ENCODE measurements at regions not wholly inside any gene's neighbourhood (a gene's known extent, or its start where the extent isn't known, plus 50 kb on each side); places are given as distances from the start of the nearest gene placed in this dataset.

DNA sequence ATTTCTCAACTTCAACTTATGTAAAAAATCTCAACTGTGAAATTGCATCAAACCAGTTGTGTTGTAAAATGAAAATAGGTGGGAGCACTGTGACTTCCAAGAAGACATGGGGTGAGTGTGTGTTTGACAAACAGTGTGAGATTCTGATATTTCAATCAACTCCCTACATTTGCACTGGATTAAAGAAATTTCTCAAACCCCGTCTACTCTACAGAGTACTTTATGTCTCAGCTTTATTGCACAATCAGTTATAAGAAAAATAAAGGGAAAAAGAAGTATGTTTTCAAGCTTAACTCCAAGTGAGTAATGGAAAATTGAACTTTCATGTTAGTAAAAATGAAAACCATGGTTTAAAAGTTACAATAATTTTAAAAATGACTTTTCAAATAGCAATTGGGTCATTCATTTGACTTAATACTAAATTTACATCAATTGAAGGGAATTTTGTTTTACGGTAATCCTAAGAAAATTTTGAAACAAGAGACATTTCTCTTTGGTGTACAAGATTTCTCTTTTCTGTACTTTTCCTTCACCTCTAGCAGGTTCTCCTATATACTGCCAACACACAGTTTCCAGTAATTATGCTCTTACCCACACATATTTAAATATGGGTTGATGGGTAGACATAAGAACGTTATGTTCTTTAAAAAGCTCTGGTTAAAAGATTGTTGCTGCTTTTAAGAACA lies 80.3 kb downstream of the CDO1 start:
- no TSS peak for BruUV-seq (replicated peaks)
- no peak overlapping the region for H3K9ac ChIP-seq (ENCODE audit: insufficient read depth in 1 of 2, low read depth in 2 of 2, low read length in 2 of 2)
- no peaks in the 10 kb centered on the region for H3K79me2 ChIP-seq (ENCODE audit: control insufficient read depth, insufficient read depth, low read length)
- WGBS (ENCODE audit: insufficient coverage, low coverage, missing lambda C conversion rate): 0% methylated on average over 3 of the region's 3 CpGs
- no peaks in the 10 kb centered on the region for H3K9me1 ChIP-seq (ENCODE audit: control insufficient read depth, insufficient read depth, low read length)
- DNase-seq (ENCODE audit: extremely low read depth in 1 of 4, low spot score in 3 of 4) (no peak), FAIRE-seq (no peak), ATAC-seq (no peak)
- H3K4me3 ChIP-seq: no peak overlapping the region
- no peaks in the 10 kb centered on the region for H3K9me3 ChIP-seq (replicated peaks; ENCODE audit: control insufficient read depth, insufficient read depth, low read depth, low read length)
- H3K27ac ChIP-seq (ENCODE audit: extremely low read depth, low read depth, low read length): no peak overlapping the region
- POLR2A ChIA-PET: no interaction called here
- TF ChIP-seq YBX1 (IDR thresholded peaks at IDR 0.05): no peak
- TF ChIP-seq, protein P1, sequence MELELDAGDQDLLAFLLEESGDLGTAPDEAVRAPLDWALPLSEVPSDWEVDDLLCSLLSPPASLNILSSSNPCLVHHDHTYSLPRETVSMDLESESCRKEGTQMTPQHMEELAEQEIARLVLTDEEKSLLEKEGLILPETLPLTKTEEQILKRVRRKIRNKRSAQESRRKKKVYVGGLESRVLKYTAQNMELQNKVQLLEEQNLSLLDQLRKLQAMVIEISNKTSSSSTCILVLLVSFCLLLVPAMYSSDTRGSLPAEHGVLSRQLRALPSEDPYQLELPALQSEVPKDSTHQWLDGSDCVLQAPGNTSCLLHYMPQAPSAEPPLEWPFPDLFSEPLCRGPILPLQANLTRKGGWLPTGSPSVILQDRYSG (tag; conservative IDR thresholded peaks at IDR 0.05; ENCODE audit: low read depth): no peak
- no peak for TF ChIP-seq POLR2AphosphoS2 (IDR thresholded peaks at IDR 0.05; ENCODE audit: low read length)
- TF ChIP-seq SREBF2 (CRISPR knock-in tag; IDR thresholded peaks at IDR 0.05): no peak
- no peak for TF ChIP-seq SAFB (IDR thresholded peaks at IDR 0.05; ENCODE audit: borderline replicate concordance, low read depth, low read length)
- peak; percentile 65 for TF ChIP-seq CEBPB (tag; IDR thresholded peaks at IDR 0.05)
- TF ChIP-seq ZNF24 (IDR thresholded peaks at IDR 0.05): no peak
- TF ChIP-seq SAFB2 (IDR thresholded peaks at IDR 0.05; ENCODE audit: borderline replicate concordance, low read depth, low read length, severe bottlenecking): no peak
- TF ChIP-seq, protein P2, sequence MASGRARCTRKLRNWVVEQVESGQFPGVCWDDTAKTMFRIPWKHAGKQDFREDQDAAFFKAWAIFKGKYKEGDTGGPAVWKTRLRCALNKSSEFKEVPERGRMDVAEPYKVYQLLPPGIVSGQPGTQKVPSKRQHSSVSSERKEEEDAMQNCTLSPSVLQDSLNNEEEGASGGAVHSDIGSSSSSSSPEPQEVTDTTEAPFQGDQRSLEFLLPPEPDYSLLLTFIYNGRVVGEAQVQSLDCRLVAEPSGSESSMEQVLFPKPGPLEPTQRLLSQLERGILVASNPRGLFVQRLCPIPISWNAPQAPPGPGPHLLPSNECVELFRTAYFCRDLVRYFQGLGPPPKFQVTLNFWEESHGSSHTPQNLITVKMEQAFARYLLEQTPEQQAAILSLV (tag; IDR thresholded peaks at IDR 0.05): no peak
- TF ChIP-seq SMC3 (conservative IDR thresholded peaks at IDR 0.05; ENCODE audit: insufficient read depth, low read depth, low read length): no peak
- no peak for TF ChIP-seq PTBP1 (IDR thresholded peaks at IDR 0.05; ENCODE audit: low read depth, low read length)
- no peak for TF ChIP-seq TCF7 (IDR thresholded peaks at IDR 0.05; ENCODE audit: borderline replicate concordance)
- TF ChIP-seq, protein P3, sequence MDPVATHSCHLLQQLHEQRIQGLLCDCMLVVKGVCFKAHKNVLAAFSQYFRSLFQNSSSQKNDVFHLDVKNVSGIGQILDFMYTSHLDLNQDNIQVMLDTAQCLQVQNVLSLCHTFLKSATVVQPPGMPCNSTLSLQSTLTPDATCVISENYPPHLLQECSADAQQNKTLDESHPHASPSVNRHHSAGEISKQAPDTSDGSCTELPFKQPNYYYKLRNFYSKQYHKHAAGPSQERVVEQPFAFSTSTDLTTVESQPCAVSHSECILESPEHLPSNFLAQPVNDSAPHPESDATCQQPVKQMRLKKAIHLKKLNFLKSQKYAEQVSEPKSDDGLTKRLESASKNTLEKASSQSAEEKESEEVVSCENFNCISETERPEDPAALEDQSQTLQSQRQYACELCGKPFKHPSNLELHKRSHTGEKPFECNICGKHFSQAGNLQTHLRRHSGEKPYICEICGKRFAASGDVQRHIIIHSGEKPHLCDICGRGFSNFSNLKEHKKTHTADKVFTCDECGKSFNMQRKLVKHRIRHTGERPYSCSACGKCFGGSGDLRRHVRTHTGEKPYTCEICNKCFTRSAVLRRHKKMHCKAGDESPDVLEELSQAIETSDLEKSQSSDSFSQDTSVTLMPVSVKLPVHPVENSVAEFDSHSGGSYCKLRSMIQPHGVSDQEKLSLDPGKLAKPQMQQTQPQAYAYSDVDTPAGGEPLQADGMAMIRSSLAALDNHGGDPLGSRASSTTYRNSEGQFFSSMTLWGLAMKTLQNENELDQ (CRISPR knock-in tag; IDR thresholded peaks at IDR 0.05; ENCODE audit: borderline replicate concordance): no peak
- no peak for TF ChIP-seq CEBPG (CRISPR knock-in tag; IDR thresholded peaks at IDR 0.05)
- peak; percentile 12 to 68; a peak in 1 of 4 replicates for TF ChIP-seq CEBPG (tag; conservative IDR thresholded peaks at IDR 0.05 in 1 of 2, IDR thresholded peaks at IDR 0.05 in 1 of 2)
- TF ChIP-seq RCOR1 (IDR thresholded peaks at IDR 0.05; ENCODE audit: borderline replicate concordance in 1 of 2, low read depth in 2 of 2, low read length in 2 of 2): no peak
- TF ChIP-seq TARDBP (IDR thresholded peaks at IDR 0.05): no peak
- TF ChIP-seq, protein P4, sequence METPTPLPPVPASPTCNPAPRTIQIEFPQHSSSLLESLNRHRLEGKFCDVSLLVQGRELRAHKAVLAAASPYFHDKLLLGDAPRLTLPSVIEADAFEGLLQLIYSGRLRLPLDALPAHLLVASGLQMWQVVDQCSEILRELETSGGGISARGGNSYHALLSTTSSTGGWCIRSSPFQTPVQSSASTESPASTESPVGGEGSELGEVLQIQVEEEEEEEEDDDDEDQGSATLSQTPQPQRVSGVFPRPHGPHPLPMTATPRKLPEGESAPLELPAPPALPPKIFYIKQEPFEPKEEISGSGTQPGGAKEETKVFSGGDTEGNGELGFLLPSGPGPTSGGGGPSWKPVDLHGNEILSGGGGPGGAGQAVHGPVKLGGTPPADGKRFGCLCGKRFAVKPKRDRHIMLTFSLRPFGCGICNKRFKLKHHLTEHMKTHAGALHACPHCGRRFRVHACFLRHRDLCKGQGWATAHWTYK (CRISPR knock-in tag; IDR thresholded peaks at IDR 0.05): no peak
- in situ Hi-C loops (cut with MboI) (no loop called here), intact Hi-C loops (cut with micrococcal nuclease) (no loop called here)
- CTCF ChIA-PET (ENCODE audit: low intra/inter-chr PET ratio): no interaction called here
- H3K36me3 ChIP-seq (ENCODE audit: control insufficient read depth, insufficient read depth, low read length): no peaks in the 10 kb centered on the region
- no peaks in the 10 kb centered on the region for H3K4me1 ChIP-seq (replicated peaks in 1 of 2; ENCODE audit: control insufficient read depth in 2 of 2, insufficient read depth in 2 of 2, low read length in 2 of 2)
- H2AFZ ChIP-seq (ENCODE audit: low read depth, low read length): no peak overlapping the region
- no peaks in the 10 kb centered on the region; a peak in 1 of 5 replicates for H3K27me3 ChIP-seq (ENCODE audit: control insufficient read depth in 2 of 2, insufficient read depth in 2 of 2, low read length in 2 of 2)
- H3K4me2 ChIP-seq (ENCODE audit: insufficient read depth, low read length): no peak overlapping the region
- H4K20me1 ChIP-seq (replicated peaks; ENCODE audit: control insufficient read depth, insufficient read depth, low read length): no peaks in the 10 kb centered on the region
